ENCODE measurements at regions not wholly inside any gene's neighbourhood (a gene's known extent, or its start where the extent isn't known, plus 50 kb on each side); places are given as distances from the start of the nearest gene placed in this dataset.

- Histone ChIP-seq H3K9me3 (ENCODE audit: control insufficient read depth, low read length) (no peaks in the 10 kb centered on the region), H2AFZ (ENCODE audit: low read depth, low read length) (no peak overlapping the region), H4K91ac (ENCODE audit: low read length) (no peak overlapping the region), H4K8ac (ENCODE audit: low read length) (no peak overlapping the region), H3K23ac (ENCODE audit: low read length in 2 of 2) (no peak overlapping the region), H2BK12ac (ENCODE audit: low read length in 2 of 2) (no peak overlapping the region), H3K79me1 (replicated peaks; ENCODE audit: low read length, poor library complexity, severe bottlenecking) (no peaks in the 10 kb centered on the region), H3K4ac (ENCODE audit: low read depth in 1 of 2, low read length in 2 of 2) (no peak overlapping the region), H2BK15ac (ENCODE audit: low read depth, poor library complexity, severe bottlenecking) (no peak overlapping the region), H3K4me3 (ENCODE audit: insufficient read depth in 1 of 2, low read depth in 1 of 2, low read length in 2 of 2) (no peak overlapping the region), H2BK5ac (ENCODE audit: low read depth, low read length, poor library complexity, severe bottlenecking) (no peak overlapping the region), H3K27ac (ENCODE audit: low read length, poor library complexity, severe bottlenecking) (no peak overlapping the region), H2BK120ac (ENCODE audit: low read depth, low read length) (no peak overlapping the region), H3K36me3 (ENCODE audit: control insufficient read depth in 1 of 2, insufficient read depth in 2 of 2, low read depth in 1 of 2, low read length in 2 of 2) (no peaks in the 10 kb centered on the region), H3K14ac (ENCODE audit: low read length in 2 of 2) (no peak overlapping the region), H3K4me1 (ENCODE audit: control insufficient read depth, insufficient read depth, low read depth, low read length) (no peaks in the 10 kb centered on the region), H3K9ac (ENCODE audit: low read length) (no peak overlapping the region), H3K4me2 (ENCODE audit: low read length, poor library complexity, severe bottlenecking) (no peak overlapping the region), H2AK5ac (ENCODE audit: low read length, severe bottlenecking) (no peak overlapping the region), H3K18ac (ENCODE audit: low read depth in 1 of 2, low read length in 2 of 2) (no peak overlapping the region), H3K27me3 (ENCODE audit: control insufficient read depth in 1 of 2, insufficient read depth in 1 of 2, low read length in 2 of 2) (no peaks in the 10 kb centered on the region)
- no peak for DNase-seq
- 100% methylated on average over 3 of the region's 4 CpGs for WGBS
Observed at GRCh38 chr2:7508296-7508943, 591.2 kb downstream of the RNF144A start.

DNA sequence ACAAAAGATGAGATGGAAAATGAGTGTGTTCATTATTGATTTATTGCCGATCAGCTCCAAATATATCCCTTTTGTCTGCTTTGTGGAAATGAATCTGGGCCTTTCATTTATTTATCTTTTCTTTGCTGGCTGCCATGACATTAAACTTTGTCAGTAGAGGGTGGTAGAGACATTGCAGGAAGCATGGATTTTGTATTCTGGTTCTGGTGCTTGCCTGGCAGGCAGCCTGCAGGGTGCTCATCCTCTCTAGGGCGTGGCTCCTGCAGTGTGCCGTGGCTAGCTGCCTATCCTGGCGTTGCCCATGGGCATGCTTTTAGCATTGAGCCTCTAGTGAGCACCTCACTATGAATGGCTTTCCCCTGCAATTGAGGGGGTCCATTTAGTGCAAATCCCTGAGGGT is 593.1 kb downstream of the RNF144A start:
- no peak overlapping the region for H3K9ac ChIP-seq (ENCODE audit: low read length)
- H3K4me3 ChIP-seq (ENCODE audit: insufficient read depth in 1 of 2, low read depth in 1 of 2, low read length in 2 of 2), result no peak overlapping the region
- no peak overlapping the region for H2AFZ ChIP-seq (ENCODE audit: low read depth, low read length)
- H3K27ac ChIP-seq (ENCODE audit: low read length, poor library complexity, severe bottlenecking), result no peak overlapping the region
- no peak overlapping the region for H3K18ac ChIP-seq (ENCODE audit: low read depth in 1 of 2, low read length in 2 of 2)
- H3K4me1 ChIP-seq (ENCODE audit: control insufficient read depth, insufficient read depth, low read depth, low read length), result no peaks in the 10 kb centered on the region
- H2BK5ac ChIP-seq (ENCODE audit: low read depth, low read length, poor library complexity, severe bottlenecking), result no peak overlapping the region
- H3K36me3 ChIP-seq (ENCODE audit: control insufficient read depth in 1 of 2, insufficient read depth in 2 of 2, low read depth in 1 of 2, low read length in 2 of 2), result no peaks in the 10 kb centered on the region
- H4K8ac ChIP-seq (ENCODE audit: low read length), result peak overlapping the region; percentile 36
- no peak overlapping the region for H3K4me2 ChIP-seq (ENCODE audit: low read length, poor library complexity, severe bottlenecking)
- DNase-seq, result no peak
- H3K79me1 ChIP-seq (replicated peaks; ENCODE audit: low read length, poor library complexity, severe bottlenecking), result no peaks in the 10 kb centered on the region
- H3K9me3 ChIP-seq (ENCODE audit: control insufficient read depth, low read length), result no peaks in the 10 kb centered on the region
- H3K23ac ChIP-seq (ENCODE audit: low read length in 2 of 2), result no peak overlapping the region
- no peak overlapping the region for H4K91ac ChIP-seq (ENCODE audit: low read length)
- H2BK120ac ChIP-seq (ENCODE audit: low read depth, low read length), result no peak overlapping the region
- H2BK15ac ChIP-seq (ENCODE audit: low read depth, poor library complexity, severe bottlenecking), result no peak overlapping the region
- WGBS, result 86% methylated on average over 4 of the region's 4 CpGs
- no peak overlapping the region for H2BK12ac ChIP-seq (ENCODE audit: low read length in 2 of 2)
- no peaks in the 10 kb centered on the region for H3K27me3 ChIP-seq (ENCODE audit: control insufficient read depth in 1 of 2, insufficient read depth in 1 of 2, low read length in 2 of 2)
- H3K14ac ChIP-seq (ENCODE audit: low read length in 2 of 2), result no peak overlapping the region
- no peak overlapping the region for H2AK5ac ChIP-seq (ENCODE audit: low read length, severe bottlenecking)
- no peak overlapping the region for H3K4ac ChIP-seq (ENCODE audit: low read depth in 1 of 2, low read length in 2 of 2)

GRCh38 chr2:7513834-7514233 is 596.6 kb downstream of the RNF144A start:
- H3K4me3 ChIP-seq (ENCODE audit: insufficient read depth in 1 of 2, low read depth in 1 of 2, low read length in 2 of 2), result no peak overlapping the region
- no peak overlapping the region for H2AK5ac ChIP-seq (ENCODE audit: low read length, severe bottlenecking)
- H3K9ac ChIP-seq (ENCODE audit: low read length), result no peak overlapping the region
- H2BK12ac ChIP-seq (ENCODE audit: low read length in 2 of 2), result no peak overlapping the region
- H3K27ac ChIP-seq (ENCODE audit: low read length, poor library complexity, severe bottlenecking), result no peak overlapping the region
- H2AFZ ChIP-seq (ENCODE audit: low read depth, low read length), result no peak overlapping the region
- H4K8ac ChIP-seq (ENCODE audit: low read length), result no peak overlapping the region
- no peaks in the 10 kb centered on the region for H3K79me1 ChIP-seq (replicated peaks; ENCODE audit: low read length, poor library complexity, severe bottlenecking)
- no peak overlapping the region for H3K4me2 ChIP-seq (ENCODE audit: low read length, poor library complexity, severe bottlenecking)
- H3K14ac ChIP-seq (ENCODE audit: low read length in 2 of 2), result no peak overlapping the region
- no peak overlapping the region for H2BK5ac ChIP-seq (ENCODE audit: low read depth, low read length, poor library complexity, severe bottlenecking)
- H3K18ac ChIP-seq (ENCODE audit: low read depth in 1 of 2, low read length in 2 of 2), result no peak overlapping the region
- no peak overlapping the region for H3K23ac ChIP-seq (ENCODE audit: low read length in 2 of 2)
- H3K36me3 ChIP-seq (ENCODE audit: control insufficient read depth in 1 of 2, insufficient read depth in 2 of 2, low read depth in 1 of 2, low read length in 2 of 2), result no peaks in the 10 kb centered on the region
- DNase-seq, result no peak
- H2BK120ac ChIP-seq (ENCODE audit: low read depth, low read length), result no peak overlapping the region
- no peaks in the 10 kb centered on the region for H3K9me3 ChIP-seq (ENCODE audit: control insufficient read depth, low read length)
- H3K4ac ChIP-seq (ENCODE audit: low read depth in 1 of 2, low read length in 2 of 2), result no peak overlapping the region
- no peak overlapping the region for H2BK15ac ChIP-seq (ENCODE audit: low read depth, poor library complexity, severe bottlenecking)
- 94% methylated on average over 2 of the region's 3 CpGs for WGBS
- H4K91ac ChIP-seq (ENCODE audit: low read length), result no peak overlapping the region
- no peaks in the 10 kb centered on the region for H3K27me3 ChIP-seq (ENCODE audit: control insufficient read depth in 1 of 2, insufficient read depth in 1 of 2, low read length in 2 of 2)
- no peaks in the 10 kb centered on the region for H3K4me1 ChIP-seq (ENCODE audit: control insufficient read depth, insufficient read depth, low read depth, low read length)

- no peak overlapping the region for H4K91ac ChIP-seq (ENCODE audit: low read length)
- no peaks in the 10 kb centered on the region for H3K79me1 ChIP-seq (replicated peaks; ENCODE audit: low read length, poor library complexity, severe bottlenecking)
- no peak overlapping the region for H3K4ac ChIP-seq (ENCODE audit: low read depth in 1 of 2, low read length in 2 of 2)
- no peak overlapping the region for H3K4me2 ChIP-seq (ENCODE audit: low read length, poor library complexity, severe bottlenecking)
- H3K4me3 ChIP-seq (ENCODE audit: insufficient read depth in 1 of 2, low read depth in 1 of 2, low read length in 2 of 2), result no peak overlapping the region
- no peaks in the 10 kb centered on the region for H3K9me3 ChIP-seq (ENCODE audit: control insufficient read depth, low read length)
- no peaks in the 10 kb centered on the region for H3K36me3 ChIP-seq (ENCODE audit: control insufficient read depth in 1 of 2, insufficient read depth in 2 of 2, low read depth in 1 of 2, low read length in 2 of 2)
- H3K23ac ChIP-seq (ENCODE audit: low read length in 2 of 2), result no peak overlapping the region
- no peak overlapping the region for H2AFZ ChIP-seq (ENCODE audit: low read depth, low read length)
- no peak overlapping the region for H2BK12ac ChIP-seq (ENCODE audit: low read length in 2 of 2)
- H4K8ac ChIP-seq (ENCODE audit: low read length), result no peak overlapping the region
- H2AK5ac ChIP-seq (ENCODE audit: low read length, severe bottlenecking), result no peak overlapping the region
- no peak overlapping the region for H3K18ac ChIP-seq (ENCODE audit: low read depth in 1 of 2, low read length in 2 of 2)
- no peak overlapping the region for H3K27ac ChIP-seq (ENCODE audit: low read length, poor library complexity, severe bottlenecking)
- no peak for DNase-seq
- no peak overlapping the region for H2BK15ac ChIP-seq (ENCODE audit: low read depth, poor library complexity, severe bottlenecking)
- H2BK5ac ChIP-seq (ENCODE audit: low read depth, low read length, poor library complexity, severe bottlenecking), result no peak overlapping the region
- no peak overlapping the region for H3K9ac ChIP-seq (ENCODE audit: low read length)
- H3K27me3 ChIP-seq (ENCODE audit: control insufficient read depth in 1 of 2, insufficient read depth in 1 of 2, low read length in 2 of 2), result no peaks in the 10 kb centered on the region
- no peak overlapping the region for H2BK120ac ChIP-seq (ENCODE audit: low read depth, low read length)
- no peaks in the 10 kb centered on the region for H3K4me1 ChIP-seq (ENCODE audit: control insufficient read depth, insufficient read depth, low read depth, low read length)
- no peak overlapping the region for H3K14ac ChIP-seq (ENCODE audit: low read length in 2 of 2)
Observed at GRCh38 chr2:7515327-7515726, 598.1 kb downstream of the RNF144A start.

Measured in mesenchymal stem cell (in vitro differentiated cells and primary cell).